8988T (cell line): ENCODE measurements at regions not wholly inside any gene's neighbourhood (a gene's known extent, or its start where the extent isn't known, plus 50 kb on each side); places are given as distances from the start of the nearest gene placed in this dataset.

Experiments
- DNase-seq: peaks from one replicate; pipeline ENCODE4 v3.0.0; 2011

DNA sequence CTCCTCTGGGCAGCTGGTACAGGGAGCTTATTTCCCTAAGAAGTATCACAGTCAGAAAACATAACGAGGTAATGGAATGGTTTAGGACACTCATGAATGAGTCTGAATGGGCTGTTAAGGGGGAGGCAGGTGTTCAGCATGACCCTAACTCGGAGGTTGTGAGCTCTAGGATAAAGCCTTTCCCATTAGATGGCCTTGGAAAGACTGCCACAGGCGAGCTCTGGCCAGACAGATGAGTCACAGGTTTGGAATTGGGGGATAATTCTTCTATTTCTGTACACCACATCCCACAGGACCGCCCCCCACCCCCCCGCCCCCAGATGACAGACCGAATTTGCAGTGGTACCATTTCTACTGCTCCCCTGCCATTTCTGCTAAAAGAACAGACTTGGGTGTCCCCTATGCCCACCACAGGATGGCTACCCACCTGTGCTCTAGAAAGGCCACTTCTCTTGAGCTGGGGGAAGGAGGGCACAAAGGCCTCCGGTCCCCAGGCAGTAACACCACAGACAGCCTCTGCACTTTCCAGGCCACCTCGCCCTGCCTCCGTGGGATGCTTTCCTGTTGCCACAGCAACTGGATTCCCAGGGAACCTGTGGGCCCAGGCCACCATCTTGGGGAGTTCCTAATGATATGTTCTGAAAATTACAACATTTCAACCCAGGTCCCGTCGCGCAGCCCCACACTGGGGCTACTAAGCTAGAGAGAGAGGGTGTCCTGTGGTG, 76.7 kb downstream of the TRIM29 start:
- DNase-seq = no peak

- DNase-seq = no peak
These were observed 77.4 kb downstream of the TRIM29 start for GRCh38 chr11:120060512-120060911.

DNA sequence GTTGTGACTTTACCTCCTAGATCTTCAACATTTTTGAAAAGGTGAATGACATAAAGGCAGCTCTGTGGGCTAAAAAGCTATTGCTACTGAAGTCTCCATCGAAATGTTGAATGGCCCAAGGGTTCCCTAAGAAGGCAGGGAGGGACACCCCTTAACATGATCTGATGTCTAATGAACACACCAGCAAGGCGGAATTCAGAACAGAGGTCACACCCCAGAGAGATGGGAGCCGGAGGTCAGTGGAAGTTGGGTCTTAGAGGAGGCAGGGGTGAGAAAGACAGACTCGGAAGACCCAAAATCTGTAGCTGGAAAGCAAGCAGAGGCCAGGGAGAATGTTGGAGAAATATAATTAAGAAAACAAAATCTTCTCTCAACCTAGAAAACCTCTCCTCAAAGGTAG, 79.0 kb downstream of the TRIM29 start:
- DNase-seq = no peak

- DNase-seq = no peak
These were observed 80.0 kb downstream of the TRIM29 start for GRCh38 chr11:120057595-120058581.

GRCh38 chr11:120057028-120057330, 80.9 kb downstream of the TRIM29 start:
- DNase-seq = no peak

DNA sequence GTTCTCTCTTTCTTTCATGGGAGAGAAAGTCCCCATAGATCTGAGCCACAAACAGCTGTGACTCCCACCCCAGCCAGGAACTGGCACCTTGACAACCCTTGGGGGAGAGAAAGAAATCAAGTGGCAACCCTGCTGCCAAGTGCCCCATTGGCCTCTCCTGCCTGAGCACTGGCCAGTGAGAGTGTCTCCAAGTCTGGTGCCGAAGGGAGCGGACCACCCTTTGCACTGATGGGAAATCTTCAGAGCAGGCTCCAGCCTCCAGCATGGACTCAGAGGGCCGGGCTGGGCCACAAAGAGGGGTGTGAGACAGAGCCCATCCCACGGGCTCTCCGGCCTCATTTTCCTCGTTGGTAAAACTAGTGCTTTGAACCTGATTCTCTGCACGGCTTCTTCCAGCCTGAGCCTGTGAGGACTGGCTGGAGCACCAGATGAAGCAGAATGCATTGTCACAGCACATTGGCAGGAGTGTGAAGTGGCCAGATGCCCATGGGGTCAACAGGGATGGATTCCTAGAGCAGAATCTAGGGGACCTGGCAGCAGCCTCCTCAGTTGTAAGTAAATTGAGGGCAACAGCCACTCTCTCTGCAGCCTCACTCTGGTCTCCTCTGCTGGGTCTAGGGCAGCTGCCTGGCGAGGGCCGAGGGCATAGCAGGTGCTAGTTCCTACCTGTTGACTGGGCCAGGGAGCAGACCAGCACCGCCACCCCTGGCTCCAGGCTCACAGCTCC, 81.4 kb downstream of the TRIM29 start:
- no peak for DNase-seq

DNA sequence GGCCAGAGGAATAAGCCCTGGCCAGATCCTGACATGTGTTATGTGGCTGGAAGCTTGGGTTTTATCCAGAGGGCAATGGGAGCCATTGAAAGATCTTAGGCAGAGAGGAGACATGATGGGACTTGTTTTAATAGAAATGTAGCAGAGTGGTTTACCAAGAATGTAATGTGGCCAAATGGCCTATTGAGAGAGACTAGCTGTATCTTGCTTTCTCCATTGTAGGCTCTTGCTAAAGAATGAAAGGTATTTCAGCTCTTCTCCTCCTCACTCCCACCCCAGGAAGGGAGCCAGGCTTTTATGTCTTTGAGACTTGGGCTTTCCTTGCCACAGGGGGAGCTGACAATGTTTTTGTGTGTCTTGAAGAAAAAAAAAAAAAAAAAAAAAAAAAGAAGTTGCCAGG, 82.3 kb downstream of the TRIM29 start:
- no peak for DNase-seq

- DNase-seq = no peak
These were observed 83.2 kb downstream of the TRIM29 start for GRCh38 chr11:120054753-120055045.

DNA sequence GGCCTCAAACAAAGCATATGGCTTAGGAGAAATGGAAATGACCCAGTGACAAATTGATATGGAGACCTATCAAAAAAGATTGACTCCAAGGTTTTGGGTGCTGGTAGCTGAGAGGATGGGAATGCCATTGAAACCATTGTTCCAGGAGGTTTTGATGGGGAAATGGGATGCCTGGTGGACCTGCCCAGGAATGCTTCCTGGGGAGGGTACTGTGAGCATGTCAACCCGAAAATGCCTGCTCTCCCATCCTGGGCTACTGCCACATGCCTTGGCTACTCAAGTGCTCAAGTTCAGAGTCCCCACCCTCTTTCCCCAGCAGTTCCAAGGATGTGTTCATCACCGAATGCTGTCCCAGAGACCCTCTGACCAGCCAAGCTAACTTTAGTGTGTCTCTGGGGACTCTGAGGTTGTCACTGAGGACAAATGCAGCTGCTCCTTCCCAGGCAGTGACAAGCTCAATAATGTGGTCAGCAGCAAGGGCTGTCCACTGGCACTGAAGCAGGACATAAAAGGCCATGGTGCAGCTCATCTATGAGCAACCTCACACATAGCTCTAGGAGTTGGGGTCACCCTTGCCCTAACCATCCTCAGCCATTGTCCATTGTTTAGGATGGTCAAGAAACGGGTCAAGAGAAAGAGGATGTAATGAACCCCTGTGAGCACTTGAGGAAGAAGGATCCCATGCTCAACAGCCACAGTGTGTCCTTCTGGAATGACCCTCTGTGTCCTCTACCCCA, 83.7 kb downstream of the TRIM29 start:
- no peak for DNase-seq

GRCh38 chr11:120052196-120052775, 85.6 kb downstream of the TRIM29 start:
- no peak for DNase-seq

- DNase-seq = no peak
These were observed 93.8 kb downstream of the TRIM29 start for GRCh38 chr11:120044011-120044675.

DNA sequence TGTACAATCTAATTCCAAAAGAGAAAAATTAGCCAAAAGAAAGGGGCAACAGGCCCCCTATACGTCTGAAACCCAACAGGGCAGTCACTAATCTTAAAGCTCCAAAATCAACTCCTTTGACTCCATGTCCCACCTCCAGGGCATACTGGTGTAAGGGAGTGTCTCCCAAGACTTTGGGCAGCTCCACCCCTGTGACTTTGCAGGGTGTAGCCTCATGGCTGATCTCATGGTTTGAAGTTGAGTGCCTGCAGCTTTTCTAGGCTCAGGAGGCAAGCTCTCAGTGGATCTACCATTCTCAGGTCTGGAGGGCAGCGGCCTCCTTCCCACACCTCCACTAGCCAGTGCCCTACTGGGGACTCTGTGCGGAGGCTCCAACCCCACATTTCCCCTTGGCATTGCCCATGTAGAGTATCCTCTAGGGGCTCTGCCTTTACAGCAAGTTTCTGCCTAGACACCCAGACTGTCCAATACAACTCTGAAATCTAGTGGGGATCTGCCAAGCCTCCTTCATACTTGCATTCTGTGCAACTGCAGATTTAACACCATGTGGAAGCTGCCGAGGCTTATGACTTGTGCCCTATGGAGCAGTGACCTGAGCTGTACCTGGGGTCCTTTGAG, 94.5 kb downstream of the TRIM29 start:
- DNase-seq = no peak

DNA sequence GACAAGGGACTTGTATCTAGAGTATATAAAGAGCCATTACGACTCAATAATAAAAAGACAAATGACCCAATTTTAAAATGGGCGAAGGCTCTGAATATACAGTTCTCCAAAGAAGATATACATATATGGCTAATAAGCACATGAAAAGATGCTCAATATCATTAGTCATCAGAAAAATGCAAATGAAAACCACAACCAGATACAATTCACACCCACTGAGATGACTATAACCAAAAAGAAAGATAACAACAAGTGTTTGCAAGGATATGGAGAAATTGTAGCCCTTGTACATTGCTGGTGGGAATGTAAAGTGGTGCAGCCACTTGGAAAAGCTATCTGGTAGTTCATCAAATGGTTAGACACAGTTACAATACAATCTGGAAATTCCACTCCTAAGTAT, 96.3 kb downstream of the TRIM29 start:
- no peak for DNase-seq

GRCh38 chr11:120040151-120040840, 97.6 kb downstream of the TRIM29 start:
- DNase-seq = no peak

- DNase-seq = no peak
These were observed 98.9 kb downstream of the TRIM29 start for GRCh38 chr11:120039039-120039438.

DNA sequence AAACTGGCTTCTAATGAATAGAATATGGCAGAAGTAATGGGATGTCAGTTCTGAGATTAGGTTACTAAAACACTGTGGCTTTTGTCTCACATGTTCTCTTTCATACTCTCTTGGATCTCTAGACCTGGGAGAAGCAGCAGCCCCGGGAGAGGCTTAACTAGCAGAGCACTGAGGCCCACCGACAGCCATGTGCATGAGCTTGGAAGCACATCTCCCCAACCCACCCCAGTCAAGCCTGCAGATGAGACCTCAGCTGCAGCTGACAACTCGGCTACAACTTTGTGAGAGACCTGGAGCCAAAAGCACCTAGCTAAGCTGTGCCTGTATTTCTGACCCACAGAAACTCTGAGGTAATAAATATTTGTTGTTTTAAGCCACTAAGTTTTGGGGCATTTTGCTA, 100.8 kb downstream of the TRIM29 start:
- no peak for DNase-seq

GRCh38 chr11:120035756-120036155, 102.2 kb downstream of the TRIM29 start:
- no peak for DNase-seq

- no peak for DNase-seq
These were observed 102.9 kb downstream of the TRIM29 start for GRCh38 chr11:120034881-120035630.

GRCh38 chr11:120034176-120034875, 103.6 kb downstream of the TRIM29 start:
- DNase-seq = no peak
